ENCODE measurements at regions not wholly inside any gene's neighbourhood (a gene's known extent, or its start where the extent isn't known, plus 50 kb on each side); places are given as distances from the start of the nearest gene placed in this dataset.

- DNase-seq (ENCODE audit: low read depth in 2 of 2), result no peak
Observed at GRCh38 chr5:159854916-159855315, 61.4 kb upstream of the ADRA1B start.

- no peak for DNase-seq (ENCODE audit: low read depth in 2 of 2)
Observed at GRCh38 chr5:159855476-159856191, 60.6 kb upstream of the ADRA1B start.

- no peak for DNase-seq (ENCODE audit: low read depth in 2 of 2)
Observed at GRCh38 chr5:159858871-159859270, 57.4 kb upstream of the ADRA1B start.

GRCh38 chr5:159861086-159861485, 55.2 kb upstream of the ADRA1B start:
- no peak for DNase-seq (ENCODE audit: low read depth in 2 of 2)

- DNase-seq (ENCODE audit: low read depth in 2 of 2), result no peak
Observed at GRCh38 chr5:159864885-159865691, 51.2 kb upstream of the ADRA1B start.

- no peak for DNase-seq (ENCODE audit: low read depth in 2 of 2)
Observed at GRCh38 chr5:159866093-159866492, 50.2 kb upstream of the ADRA1B start.

Measured in stimulated activated CD4-positive, alpha-beta T cell treated with anti-CD3 and anti-CD28 coated beads, Interleukin-1b, Interleukin-23, amount 100 ng/mL, for 4 hours (primary cell).